ENCODE measurements at regions not wholly inside any gene's neighbourhood (a gene's known extent, or its start where the extent isn't known, plus 50 kb on each side); places are given as distances from the start of the nearest gene placed in this dataset.

- TF ChIP-seq CTCF (IDR thresholded peaks at IDR 0.05) = no peak
- no peak for TF ChIP-seq POLR2AphosphoS5 (IDR thresholded peaks at IDR 0.05; ENCODE audit: low read depth, low read length)
- TF ChIP-seq TCF7L2 (IDR thresholded peaks at IDR 0.05; ENCODE audit: low read depth, low read length) = no peak
Measured at GRCh38 chr5:156182174-156182967, 144.6 kb upstream of the SGCD start.
